HEK293T (cell line): ENCODE measurements at regions not wholly inside any gene's neighbourhood (a gene's known extent, or its start where the extent isn't known, plus 50 kb on each side); places are given as distances from the start of the nearest gene placed in this dataset.

ENCODE experiments used
- ARNT ChIP-seq: fragments of 450-650 bp; IDR thresholded peaks from 2 replicates; pipeline ENCODE4 v1.6.1; 2017; ENCODE audit warnings: mild to moderate bottlenecking
- BHLHE40 ChIP-seq: fragments of 450-650 bp; IDR thresholded peaks from 2 replicates; pipeline ENCODE4 v1.6.1; 2016; ENCODE audit warnings: mild to moderate bottlenecking, moderate library complexity, borderline replicate concordance
- FOXK2 ChIP-seq: fragments of 450-650 bp; IDR thresholded peaks from 2 replicates; pipeline ENCODE4 v1.6.1; 2016; ENCODE audit warnings: mild to moderate bottlenecking
- FOXM1 ChIP-seq: fragments of 450-650 bp; IDR thresholded peaks from 2 replicates; pipeline ENCODE4 v1.6.1; 2017; ENCODE audit warnings: mild to moderate bottlenecking, borderline replicate concordance
- L3MBTL2 ChIP-seq: fragments of 450-650 bp; conservative IDR thresholded peaks from 2 replicates; pipeline ENCODE4 v1.6.1; 2016; ENCODE audit warnings: mild to moderate bottlenecking
- LEF1 ChIP-seq: fragments of 450-650 bp; IDR thresholded peaks from 2 replicates; pipeline ENCODE4 v1.6.1; 2017; ENCODE audit warnings: mild to moderate bottlenecking, borderline replicate concordance
- PKNOX1 ChIP-seq: fragments of 450-650 bp; IDR thresholded peaks from 2 replicates; pipeline ENCODE4 v1.6.1; 2016
- SP1 ChIP-seq: fragments of 450-650 bp; IDR thresholded peaks from 2 replicates; pipeline ENCODE4 v1.6.1; 2017
- TARDBP ChIP-seq: fragments of 450-650 bp; IDR thresholded peaks from 2 replicates; pipeline ENCODE4 v1.6.1; 2016
- ZNF384 ChIP-seq: fragments of 450-650 bp; IDR thresholded peaks from 2 replicates; pipeline ENCODE4 v1.6.1; 2016

- TF ChIP-seq FOXK2 (no peak), LEF1 (no peak), L3MBTL2 (no peak), FOXM1 (no peak), BHLHE40 (no peak), TARDBP (no peak), ZNF384 (no peak), PKNOX1 (no peak), ARNT (no peak), SP1 (no peak)
Observed at GRCh38 chr10:45118929-45119328, 118.2 kb downstream of the ZNF22 start.
